Esophagus muscularis mucosa (tissue), 4 donors: ENCODE measurements at regions not wholly inside any gene's neighbourhood (a gene's known extent, or its start where the extent isn't known, plus 50 kb on each side); places are given as distances from the start of the nearest gene placed in this dataset.

ENCODE experiments used
- DNase-seq: peaks from one replicate; pipeline ENCODE4 v3.0.0-alpha.2; 2017; ENCODE audit errors: extremely low spot score
- H3K27ac ChIP-seq, 4 donors: fragments of 200-600 bp; sonication (generic); replicated peaks in 1 of 4; 1 replicate in 3 of 4; 2 replicates in 1 of 4; pipeline ENCODE4 v1.5.1; 2016 to 2019; ENCODE audit warnings: mild to moderate bottlenecking in 1 of 4
- H3K27me3 ChIP-seq, 4 donors: fragments of 200-600 bp; sonication (generic); one replicate each; pipeline versions ENCODE4 v1.5.1 to v1.6.0; 2016 to 2019
- H3K36me3 ChIP-seq, 4 donors: fragments of 200-600 bp; sonication (generic); one replicate each; pipeline ENCODE4 v1.5.1; 2016 to 2019
- H3K4me1 ChIP-seq, 4 donors: fragments of 200-600 bp; sonication (generic); one replicate each; pipeline ENCODE4 v1.5.1; 2016 to 2019
- H3K4me3 ChIP-seq, 4 donors: fragments of 200-600 bp; sonication (generic); 1 replicate in 2 of 4; 2 replicates in 2 of 4; pipeline ENCODE4 v1.5.1; 2016 to 2019; ENCODE audit warnings: mild to moderate bottlenecking in 4 of 4, moderate library complexity in 1 of 4
- H3K9me3 ChIP-seq, 4 donors: fragments of 200-600 bp; sonication (generic); 1 replicate in 3 of 4; 2 replicates in 1 of 4; pipeline ENCODE4 v1.5.1; 2016 to 2019
- CTCF ChIP-seq, 3 experiments: fragments of 200-600 bp in 2 of 3; fragments of 450-650 bp in 1 of 3; sonication (generic) in 2 of 3; IDR thresholded peaks; one replicate each; pipeline ENCODE4 v1.5.1; 2017 to 2019; ENCODE audit warnings: antibody characterized with exemption in 3 of 3, mild to moderate bottlenecking in 2 of 3, moderate library complexity in 1 of 3
- EP300 ChIP-seq: sonication (generic); formaldehyde crosslinking; IDR thresholded peaks from one replicate; pipeline ENCODE4 v1.6.1; 2017; ENCODE audit warnings: antibody characterized with exemption
- POLR2A ChIP-seq: fragments of 450-650 bp; IDR thresholded peaks from one replicate; pipeline ENCODE4 v1.6.1; 2017; ENCODE audit warnings: antibody characterized with exemption, moderate library complexity, mild to moderate bottlenecking, low read depth
- POLR2AphosphoS5 ChIP-seq, 2 donors: sonication (generic); formaldehyde crosslinking; IDR thresholded peaks; one replicate each; pipeline ENCODE4 v1.6.1; 2017; ENCODE audit warnings: antibody characterized with exemption in 2 of 2
- WGBS: methylation state at CpG from one replicate; pipeline ENCODE4 v1.1.5; 2018; 5-methylcytosine and 5-hydroxymethylcytosine counted together
- intact Hi-C: fragments of 100-400 bp; cut with DNase I; formaldehyde crosslinking; loops from one replicate; pipeline ENCODE4 v1.15.1; 2023

- Histone ChIP-seq H3K27me3 (no peaks in the 10 kb centered on the region), H3K36me3 (no peaks in the 10 kb centered on the region), H3K4me1 (no peaks in the 10 kb centered on the region), H3K27ac (no peak overlapping the region), H3K9me3 (no peaks in the 10 kb centered on the region), H3K4me3 (no peak overlapping the region)
- 71% methylated on average over 1 of the region's 1 CpG for WGBS
- no peak for DNase-seq
- intact Hi-C loops = no loop called here
- TF ChIP-seq CTCF (IDR thresholded peaks at IDR 0.05) (no peak), POLR2AphosphoS5 (IDR thresholded peaks at IDR 0.05) (no peak), POLR2A (no peak), EP300 (no peak)
Measured at GRCh38 chr5:62786099-62786498, 207.5 kb downstream of the LRRC70 start.

- no peak overlapping the region for H3K4me3 ChIP-seq
- intact Hi-C loops = no loop called here
- 93% methylated on average over 6 of the region's 6 CpGs for WGBS
Measured at GRCh38 chr5:62785588-62785987, 207.0 kb downstream of the LRRC70 start.

GRCh38 chr5:62783374-62784057 lies 204.9 kb downstream of the LRRC70 start:
- Histone ChIP-seq H3K9me3 (no peaks in the 10 kb centered on the region), H3K4me1 (no peaks in the 10 kb centered on the region), H3K27me3 (no peaks in the 10 kb centered on the region), H3K4me3 (no peak overlapping the region), H3K36me3 (no peaks in the 10 kb centered on the region), H3K27ac (no peak overlapping the region)
- no peak for DNase-seq
- intact Hi-C loops = no loop called here
- TF ChIP-seq EP300 (no peak), POLR2AphosphoS5 (IDR thresholded peaks at IDR 0.05) (no peak), CTCF (IDR thresholded peaks at IDR 0.05) (no peak), POLR2A (no peak)
- 77% methylated on average over 5 of the region's 5 CpGs for WGBS

More at GRCh38 chr5:62785588-62785987, 207.0 kb downstream of the LRRC70 start:
- TF ChIP-seq EP300 = no peak
- TF ChIP-seq CTCF (IDR thresholded peaks at IDR 0.05) = no peak
- TF ChIP-seq POLR2A = no peak
- no peak for TF ChIP-seq POLR2AphosphoS5 (IDR thresholded peaks at IDR 0.05)
- no peaks in the 10 kb centered on the region for H3K4me1 ChIP-seq
- no peak overlapping the region for H3K27ac ChIP-seq
- H3K27me3 ChIP-seq = no peaks in the 10 kb centered on the region
- DNase-seq = no peak
- no peaks in the 10 kb centered on the region for H3K9me3 ChIP-seq
- H3K36me3 ChIP-seq = no peaks in the 10 kb centered on the region

GRCh38 chr5:62780888-62781287 lies 202.3 kb downstream of the LRRC70 start:
- 88% methylated on average over 7 of the region's 7 CpGs for WGBS
- no peak overlapping the region for H3K27ac ChIP-seq
- TF ChIP-seq CTCF (IDR thresholded peaks at IDR 0.05) (no peak), EP300 (no peak), POLR2AphosphoS5 (IDR thresholded peaks at IDR 0.05) (no peak), POLR2A (no peak)
- DNase-seq = no peak
- no peaks in the 10 kb centered on the region for H3K27me3 ChIP-seq
- H3K9me3 ChIP-seq = no peaks in the 10 kb centered on the region
- no peaks in the 10 kb centered on the region for H3K4me1 ChIP-seq
- intact Hi-C loops = no loop called here
- no peaks in the 10 kb centered on the region for H3K36me3 ChIP-seq
- H3K4me3 ChIP-seq = no peak overlapping the region

GRCh38 chr5:62780230-62780629 lies 201.6 kb downstream of the LRRC70 start:
- no peak for DNase-seq
- H3K4me1 ChIP-seq = no peaks in the 10 kb centered on the region
- 93% methylated on average over 11 of the region's 11 CpGs for WGBS
- H3K27ac ChIP-seq = no peak overlapping the region
- intact Hi-C loops = no loop called here
- no peaks in the 10 kb centered on the region for H3K36me3 ChIP-seq
- no peaks in the 10 kb centered on the region for H3K27me3 ChIP-seq
- H3K4me3 ChIP-seq = no peak overlapping the region
- no peaks in the 10 kb centered on the region for H3K9me3 ChIP-seq
- TF ChIP-seq POLR2A (no peak), POLR2AphosphoS5 (IDR thresholded peaks at IDR 0.05) (no peak), EP300 (no peak), CTCF (IDR thresholded peaks at IDR 0.05) (no peak)
